MG63 (cell line): ENCODE measurements at regions not wholly inside any gene's neighbourhood (a gene's known extent, or its start where the extent isn't known, plus 50 kb on each side); places are given as distances from the start of the nearest gene placed in this dataset.

Experiments
- DNase-seq: peaks from one replicate; pipeline ENCODE4 v3.0.0-alpha.2; 2020
- H3K27me3 ChIP-seq: fragments of 250-450 bp; sonication (Bioruptor Pico); 2 replicates; pipeline ENCODE4 v1.5.1; 2020; ENCODE audit warnings: mild to moderate bottlenecking, moderate library complexity
- H3K36me3 ChIP-seq: fragments of 250-450 bp; sonication (Bioruptor Pico); 2 replicates; pipeline ENCODE4 v1.5.1; 2020; ENCODE audit warnings: mild to moderate bottlenecking, moderate library complexity
- H3K4me3 ChIP-seq: fragments of 250-450 bp; sonication (Bioruptor Pico); 2 replicates; pipeline ENCODE4 v1.5.1; 2020; ENCODE audit warnings: mild to moderate bottlenecking, moderate library complexity
- H3K9me3 ChIP-seq: fragments of 250-450 bp; sonication (Bioruptor Pico); 2 replicates; pipeline ENCODE4 v1.5.1; 2020; ENCODE audit warnings: mild to moderate bottlenecking, moderate library complexity

GRCh38 chr7:136053689-136054485, 76.7 kb upstream of the MTPN start:
- H3K9me3 ChIP-seq: no peaks in the 10 kb centered on the region
- H3K4me3 ChIP-seq: no peak overlapping the region
- H3K27me3 ChIP-seq: no peaks in the 10 kb centered on the region
- H3K36me3 ChIP-seq: no peaks in the 10 kb centered on the region
- DNase-seq: no peak

- Histone ChIP-seq H3K4me3 (no peak overlapping the region), H3K36me3 (no peaks in the 10 kb centered on the region), H3K9me3 (no peaks in the 10 kb centered on the region), H3K27me3 (no peaks in the 10 kb centered on the region)
- DNase-seq: no peak
Observed at GRCh38 chr7:136051203-136051928, 74.2 kb upstream of the MTPN start.

- no peaks in the 10 kb centered on the region for H3K27me3 ChIP-seq
- DNase-seq: no peak
- H3K9me3 ChIP-seq: no peaks in the 10 kb centered on the region
- no peaks in the 10 kb centered on the region for H3K36me3 ChIP-seq
- no peak overlapping the region for H3K4me3 ChIP-seq
Observed at GRCh38 chr7:136050462-136050847, 73.3 kb upstream of the MTPN start.

- no peaks in the 10 kb centered on the region for H3K36me3 ChIP-seq
Observed at GRCh38 chr7:136049818-136050461, 72.8 kb upstream of the MTPN start.

GRCh38 chr7:136049117-136049516, 72.0 kb upstream of the MTPN start:
- no peaks in the 10 kb centered on the region for H3K9me3 ChIP-seq
- no peaks in the 10 kb centered on the region for H3K27me3 ChIP-seq
- no peaks in the 10 kb centered on the region for H3K36me3 ChIP-seq
- DNase-seq: no peak
- no peak overlapping the region for H3K4me3 ChIP-seq

More at GRCh38 chr7:136049818-136050461, 72.8 kb upstream of the MTPN start:
- Histone ChIP-seq H3K9me3 (no peaks in the 10 kb centered on the region), H3K4me3 (no peak overlapping the region), H3K27me3 (no peaks in the 10 kb centered on the region)
- DNase-seq: no peak

GRCh38 chr7:136046548-136046947, 69.4 kb upstream of the MTPN start:
- no peak for DNase-seq
- Histone ChIP-seq H3K9me3 (no peaks in the 10 kb centered on the region), H3K4me3 (no peak overlapping the region), H3K27me3 (no peaks in the 10 kb centered on the region), H3K36me3 (no peaks in the 10 kb centered on the region)

GRCh38 chr7:136045992-136046391, 68.8 kb upstream of the MTPN start:
- Histone ChIP-seq H3K27me3 (no peaks in the 10 kb centered on the region), H3K36me3 (no peaks in the 10 kb centered on the region), H3K9me3 (no peaks in the 10 kb centered on the region), H3K4me3 (no peak overlapping the region)
- no peak for DNase-seq

GRCh38 chr7:136045181-136045580, 68.0 kb upstream of the MTPN start:
- Histone ChIP-seq H3K4me3 (no peak overlapping the region), H3K9me3 (no peaks in the 10 kb centered on the region), H3K36me3 (no peaks in the 10 kb centered on the region), H3K27me3 (no peaks in the 10 kb centered on the region)
- DNase-seq: no peak

- Histone ChIP-seq H3K27me3 (no peaks in the 10 kb centered on the region), H3K36me3 (no peaks in the 10 kb centered on the region), H3K9me3 (no peaks in the 10 kb centered on the region), H3K4me3 (no peak overlapping the region)
- DNase-seq: no peak
Observed at GRCh38 chr7:136039577-136040345, 62.6 kb upstream of the MTPN start.

GRCh38 chr7:136036336-136036735, 59.2 kb upstream of the MTPN start:
- Histone ChIP-seq H3K9me3 (no peaks in the 10 kb centered on the region), H3K27me3 (no peaks in the 10 kb centered on the region), H3K36me3 (no peaks in the 10 kb centered on the region), H3K4me3 (no peak overlapping the region)
- DNase-seq: no peak

GRCh38 chr7:136034132-136034531, 57.0 kb upstream of the MTPN start:
- no peak for DNase-seq
- Histone ChIP-seq H3K36me3 (no peaks in the 10 kb centered on the region), H3K27me3 (no peaks in the 10 kb centered on the region), H3K9me3 (no peaks in the 10 kb centered on the region), H3K4me3 (no peak overlapping the region)

- H3K9me3 ChIP-seq: no peaks in the 10 kb centered on the region
- H3K36me3 ChIP-seq: no peaks in the 10 kb centered on the region
- H3K27me3 ChIP-seq: no peaks in the 10 kb centered on the region
- H3K4me3 ChIP-seq: no peak overlapping the region
- no peak for DNase-seq
Observed at GRCh38 chr7:136033413-136034031, 56.4 kb upstream of the MTPN start.

GRCh38 chr7:136030867-136031318, 53.7 kb upstream of the MTPN start:
- DNase-seq: no peak
- H3K4me3 ChIP-seq: no peak overlapping the region
- H3K36me3 ChIP-seq: no peaks in the 10 kb centered on the region
- no peaks in the 10 kb centered on the region for H3K27me3 ChIP-seq
- H3K9me3 ChIP-seq: no peaks in the 10 kb centered on the region

- Histone ChIP-seq H3K27me3 (no peaks in the 10 kb centered on the region), H3K4me3 (no peak overlapping the region), H3K36me3 (no peaks in the 10 kb centered on the region), H3K9me3 (no peaks in the 10 kb centered on the region)
- DNase-seq: no peak
Observed at GRCh38 chr7:136030330-136030729, 53.2 kb upstream of the MTPN start.

GRCh38 chr7:136027160-136027559, 50.0 kb upstream of the MTPN start:
- Histone ChIP-seq H3K36me3 (no peaks in the 10 kb centered on the region), H3K4me3 (no peak overlapping the region), H3K27me3 (no peaks in the 10 kb centered on the region), H3K9me3 (no peaks in the 10 kb centered on the region)
- no peak for DNase-seq
